SHP77 (cell line): ENCODE measurements at regions not wholly inside any gene's neighbourhood (a gene's known extent, or its start where the extent isn't known, plus 50 kb on each side); places are given as distances from the start of the nearest gene placed in this dataset.
A peak's percentile ranks its signal among the peaks of the same experiment; 100 is the strongest.
"Not testable (repeated sequence)": the region's sequence is repeated elsewhere in the genome, so short reads cannot be mapped to it uniquely, and the experiment has no call there.

Experiments used
- DNase-seq, 2 experiments: peaks; one replicate each; lab custom pipeline; 2025; lab: John Stamatoyannopoulos, UW

GRCh38 chr21:39082656-39083376 lies 100.4 kb downstream of the PSMG1 start:
- DNase-seq, result peak; percentile 42 to 76

- DNase-seq, result no peak
Measured at GRCh38 chr21:39080366-39080765, 102.9 kb downstream of the PSMG1 start.

- no peak for DNase-seq
Measured at GRCh38 chr21:39079617-39080016, 103.6 kb downstream of the PSMG1 start.

- no peak for DNase-seq
Measured at GRCh38 chr21:39078322-39079065, 104.8 kb downstream of the PSMG1 start.

- no peak for DNase-seq
Measured at GRCh38 chr21:39077876-39078275, 105.4 kb downstream of the PSMG1 start.

GRCh38 chr21:39074508-39074907 lies 108.7 kb downstream of the PSMG1 start:
- no peak for DNase-seq

GRCh38 chr21:39073717-39074116 lies 109.5 kb downstream of the PSMG1 start:
- DNase-seq, result no peak

GRCh38 chr21:39073063-39073462 lies 110.2 kb downstream of the PSMG1 start:
- no peak for DNase-seq

GRCh38 chr21:39072468-39072867 lies 110.8 kb downstream of the PSMG1 start:
- DNase-seq, result no peak

- DNase-seq, result no peak
Measured at GRCh38 chr21:39071623-39072214, 111.5 kb downstream of the PSMG1 start.

GRCh38 chr21:39069856-39070255 lies 113.4 kb downstream of the PSMG1 start:
- not testable (repeated sequence) for DNase-seq

GRCh38 chr21:39066829-39067780 lies 116.1 kb downstream of the PSMG1 start:
- DNase-seq, result no peak

- no peak for DNase-seq
Measured at GRCh38 chr21:39065917-39066316, 117.3 kb downstream of the PSMG1 start.

GRCh38 chr21:39064325-39065012 lies 118.8 kb downstream of the PSMG1 start:
- DNase-seq, result no peak

- DNase-seq, result no peak
Measured at GRCh38 chr21:39063517-39063916, 119.7 kb downstream of the PSMG1 start.

GRCh38 chr21:39062196-39062595 lies 121.1 kb downstream of the PSMG1 start:
- DNase-seq, result no peak

GRCh38 chr21:39061766-39062165 lies 121.5 kb downstream of the PSMG1 start:
- no peak for DNase-seq

GRCh38 chr21:39060485-39061083 lies 122.7 kb downstream of the PSMG1 start:
- DNase-seq, result no peak

GRCh38 chr21:39057121-39057520 lies 126.1 kb downstream of the PSMG1 start:
- no peak for DNase-seq

GRCh38 chr21:39056636-39057035 lies 126.6 kb downstream of the PSMG1 start:
- no peak for DNase-seq
